ENCODE measurements at regions not wholly inside any gene's neighbourhood (a gene's known extent, or its start where the extent isn't known, plus 50 kb on each side); places are given as distances from the start of the nearest gene placed in this dataset.
"Not testable (repeated sequence)": the region's sequence is repeated elsewhere in the genome, so short reads cannot be mapped to it uniquely, and the experiment has no call there.

- TF ChIP-seq CTCF (IDR thresholded peaks at IDR 0.05; ENCODE audit: low read depth, low read length); EZH2phosphoT487 (IDR thresholded peaks at IDR 0.05; ENCODE audit: low read depth): not testable (repeated sequence)
Measured at GRCh38 chr4:159939681-159940080, 836.8 kb downstream of the RAPGEF2 start.

Measured in OCI-LY3 (cell line).